Stimulated activated CD8-positive, alpha-beta memory T cell treated with anti-CD3 and anti-CD28 coated beads, Interleukin-15, amount 100 ng/mL, for 1 hour (primary cell): ENCODE measurements at regions not wholly inside any gene's neighbourhood (a gene's known extent, or its start where the extent isn't known, plus 50 kb on each side); places are given as distances from the start of the nearest gene placed in this dataset.

Experiments
- DNase-seq: peaks from one replicate; pipeline ENCODE4 v3.0.0-alpha.2; 2020; ENCODE audit warnings: low read depth

GRCh38 chr14:98754343-98755020 lies 517.5 kb downstream of the BCL11B start:
- DNase-seq: no peak

- DNase-seq: no peak
Measured at GRCh38 chr14:98756749-98757148, 515.2 kb downstream of the BCL11B start.

GRCh38 chr14:98758440-98758839 lies 513.6 kb downstream of the BCL11B start:
- no peak for DNase-seq

- DNase-seq: no peak
Measured at GRCh38 chr14:98761993-98762392, 510.0 kb downstream of the BCL11B start.

- no peak for DNase-seq
Measured at GRCh38 chr14:98766818-98767217, 505.2 kb downstream of the BCL11B start.

- no peak for DNase-seq
Measured at GRCh38 chr14:98769326-98769725, 502.7 kb downstream of the BCL11B start.

- DNase-seq: no peak
Measured at GRCh38 chr14:98770151-98770550, 501.8 kb downstream of the BCL11B start.

- no peak for DNase-seq
Measured at GRCh38 chr14:98773814-98774213, 498.2 kb downstream of the BCL11B start.

GRCh38 chr14:98775892-98776291 lies 496.1 kb downstream of the BCL11B start:
- DNase-seq: no peak

- DNase-seq: no peak
Measured at GRCh38 chr14:98782062-98782461, 489.9 kb downstream of the BCL11B start.

- DNase-seq: no peak
Measured at GRCh38 chr14:98785578-98785977, 486.4 kb downstream of the BCL11B start.

- no peak for DNase-seq
Measured at GRCh38 chr14:98786456-98786855, 485.5 kb downstream of the BCL11B start.

GRCh38 chr14:98791661-98792060 lies 480.3 kb downstream of the BCL11B start:
- DNase-seq: no peak

- no peak for DNase-seq
Measured at GRCh38 chr14:98792171-98792570, 479.8 kb downstream of the BCL11B start.

GRCh38 chr14:98798099-98798498 lies 473.9 kb downstream of the BCL11B start:
- no peak for DNase-seq

- DNase-seq: no peak
Measured at GRCh38 chr14:98799891-98800290, 472.1 kb downstream of the BCL11B start.

GRCh38 chr14:98802044-98802443 lies 470.0 kb downstream of the BCL11B start:
- DNase-seq: no peak

GRCh38 chr14:98803196-98803595 lies 468.8 kb downstream of the BCL11B start:
- DNase-seq: no peak

- no peak for DNase-seq
Measured at GRCh38 chr14:98808494-98809407, 463.2 kb downstream of the BCL11B start.

- no peak for DNase-seq
Measured at GRCh38 chr14:98816195-98816594, 455.8 kb downstream of the BCL11B start.

GRCh38 chr14:98816720-98817119 lies 455.3 kb downstream of the BCL11B start:
- no peak for DNase-seq

GRCh38 chr14:98819132-98819866 lies 452.7 kb downstream of the BCL11B start:
- no peak for DNase-seq

- no peak for DNase-seq
Measured at GRCh38 chr14:98819867-98820206, 452.2 kb downstream of the BCL11B start.
